Suprapubic skin (tissue), 4 donors: ENCODE measurements at regions not wholly inside any gene's neighbourhood (a gene's known extent, or its start where the extent isn't known, plus 50 kb on each side); places are given as distances from the start of the nearest gene placed in this dataset.

ENCODE experiments used
- DNase-seq, 2 donors: peaks; one replicate each; pipeline ENCODE4 v3.0.0-alpha.2; 2019; ENCODE audit warnings: low spot score in 2 of 2
- H3K27ac ChIP-seq: fragments of 200-600 bp; sonication (generic); one replicate; pipeline ENCODE4 v1.5.1; 2019
- H3K27me3 ChIP-seq: fragments of 200-600 bp; sonication (generic); one replicate; pipeline ENCODE4 v1.5.1; 2019
- H3K36me3 ChIP-seq: fragments of 200-600 bp; sonication (generic); one replicate; pipeline ENCODE4 v1.5.1; 2019
- H3K4me1 ChIP-seq: fragments of 200-600 bp; sonication (generic); one replicate; pipeline ENCODE4 v1.5.1; 2019
- H3K4me3 ChIP-seq: fragments of 200-600 bp; sonication (generic); one replicate; pipeline ENCODE4 v1.5.1; 2019; ENCODE audit warnings: mild to moderate bottlenecking
- H3K9me3 ChIP-seq: fragments of 200-600 bp; sonication (generic); one replicate; pipeline ENCODE4 v1.5.1; 2019
- CTCF ChIP-seq, 2 donors: fragments of 200-600 bp in 1 of 2; fragments of 450-650 bp in 1 of 2; sonication (generic) in 1 of 2; IDR thresholded peaks; one replicate each; pipeline ENCODE4 v1.5.1; 2016 to 2019; ENCODE audit warnings: antibody characterized with exemption in 2 of 2, mild to moderate bottlenecking in 1 of 2, moderate library complexity in 1 of 2
- EP300 ChIP-seq: sonication (generic); formaldehyde crosslinking; IDR thresholded peaks from one replicate; pipeline ENCODE4 v1.6.1; 2017; ENCODE audit warnings: antibody characterized with exemption
- POLR2A ChIP-seq, 2 donors: fragments of 450-650 bp; IDR thresholded peaks; one replicate each; pipeline ENCODE4 v1.6.1; 2017; ENCODE audit warnings: antibody characterized with exemption in 2 of 2, mild to moderate bottlenecking in 2 of 2, moderate library complexity in 2 of 2
- POLR2AphosphoS5 ChIP-seq, 3 donors: sonication (generic); formaldehyde crosslinking; IDR thresholded peaks; one replicate each; pipeline ENCODE4 v1.6.1; 2017; ENCODE audit warnings: antibody characterized with exemption in 3 of 3
- WGBS: methylation state at CpG from one replicate; pipeline ENCODE4 v1.1.5; 2018; 5-methylcytosine and 5-hydroxymethylcytosine counted together

- H3K36me3 ChIP-seq: no peaks in the 10 kb centered on the region
- no peaks in the 10 kb centered on the region for H3K4me1 ChIP-seq
- H3K9me3 ChIP-seq: no peaks in the 10 kb centered on the region
- no peaks in the 10 kb centered on the region for H3K27me3 ChIP-seq
- no peak for DNase-seq
- WGBS: 53% methylated on average over 8 of the region's 8 CpGs
- H3K27ac ChIP-seq: no peak overlapping the region
- TF ChIP-seq POLR2AphosphoS5 (IDR thresholded peaks at IDR 0.05) (no peak), CTCF (IDR thresholded peaks at IDR 0.05) (no peak), EP300 (no peak), POLR2A (IDR thresholded peaks at IDR 0.05) (no peak)
- H3K4me3 ChIP-seq: no peak overlapping the region
These were observed 106.7 kb downstream of the HAPSTR1 start for GRCh38 chr16:9197957-9198661.

- H3K4me3 ChIP-seq: no peak overlapping the region
- no peaks in the 10 kb centered on the region for H3K9me3 ChIP-seq
- H3K4me1 ChIP-seq: no peaks in the 10 kb centered on the region
- DNase-seq: no peak
- 41% methylated on average over 8 of the region's 8 CpGs for WGBS
- no peaks in the 10 kb centered on the region for H3K27me3 ChIP-seq
- no peaks in the 10 kb centered on the region for H3K36me3 ChIP-seq
- TF ChIP-seq EP300 (no peak), POLR2A (IDR thresholded peaks at IDR 0.05) (no peak), POLR2AphosphoS5 (IDR thresholded peaks at IDR 0.05) (no peak), CTCF (IDR thresholded peaks at IDR 0.05) (no peak)
- H3K27ac ChIP-seq: no peak overlapping the region
These were observed 107.9 kb downstream of the HAPSTR1 start for GRCh38 chr16:9199311-9199710.

- 66% methylated on average over 2 of the region's 2 CpGs for whole genome bisulfite sequencing
- H3K27ac ChIP-seq: no peak overlapping the region
- no peak for DNase-seq
- no peak for TF ChIP-seq CTCF (IDR thresholded peaks at IDR 0.05)
- no peaks in the 10 kb centered on the region for H3K27me3 ChIP-seq
- H3K36me3 ChIP-seq: no peaks in the 10 kb centered on the region
- H3K4me3 ChIP-seq: no peak overlapping the region
- H3K4me1 ChIP-seq: no peaks in the 10 kb centered on the region
- no peaks in the 10 kb centered on the region for H3K9me3 ChIP-seq
These were observed 108.3 kb downstream of the HAPSTR1 start for GRCh38 chr16:9199751-9200150.

GRCh38 chr16:9203956-9204355 lies 112.5 kb downstream of the HAPSTR1 start:
- WGBS: 93% methylated on average over 9 of the region's 10 CpGs
- no peaks in the 10 kb centered on the region for H3K27me3 ChIP-seq
- H3K4me3 ChIP-seq: no peak overlapping the region
- no peaks in the 10 kb centered on the region for H3K9me3 ChIP-seq
- no peak for DNase-seq
- H3K27ac ChIP-seq: no peak overlapping the region
- H3K36me3 ChIP-seq: no peaks in the 10 kb centered on the region
- TF ChIP-seq EP300 (no peak), CTCF (IDR thresholded peaks at IDR 0.05) (no peak), POLR2A (IDR thresholded peaks at IDR 0.05) (no peak), POLR2AphosphoS5 (IDR thresholded peaks at IDR 0.05) (no peak)
- no peaks in the 10 kb centered on the region for H3K4me1 ChIP-seq

- no peak for DNase-seq
- H3K27me3 ChIP-seq: no peaks in the 10 kb centered on the region
- no peak overlapping the region for H3K27ac ChIP-seq
- H3K36me3 ChIP-seq: no peaks in the 10 kb centered on the region
- no peaks in the 10 kb centered on the region for H3K4me1 ChIP-seq
- no peaks in the 10 kb centered on the region for H3K9me3 ChIP-seq
- no peak overlapping the region for H3K4me3 ChIP-seq
- WGBS: 43% methylated on average over 2 of the region's 2 CpGs
- TF ChIP-seq CTCF (IDR thresholded peaks at IDR 0.05) (no peak), POLR2AphosphoS5 (IDR thresholded peaks at IDR 0.05) (no peak), EP300 (no peak), POLR2A (IDR thresholded peaks at IDR 0.05) (no peak)
These were observed 114.2 kb downstream of the HAPSTR1 start for GRCh38 chr16:9205661-9206060.
